NB4 (cell line): ENCODE measurements at regions not wholly inside any gene's neighbourhood (a gene's known extent, or its start where the extent isn't known, plus 50 kb on each side); places are given as distances from the start of the nearest gene placed in this dataset.

Experiments
- DNase-seq: peaks from one replicate; pipeline ENCODE4 v3.0.0; 2010; ENCODE audit warnings: low read depth
- H3K4me3 ChIP-seq: one replicate; pipeline ENCODE4 v1.5.1; 2011; ENCODE audit warnings: mild to moderate bottlenecking, low read depth, low read length, moderate library complexity
- CTCF ChIP-seq: IDR thresholded peaks from one replicate; pipeline ENCODE4 v1.5.1; 2012; ENCODE audit warnings: low read depth, low read length
- MAX ChIP-seq: IDR thresholded peaks from 2 replicates; pipeline ENCODE4 v1.6.1; 2011; ENCODE audit warnings: low read depth, low read length
- MYC ChIP-seq: IDR thresholded peaks from 2 replicates; pipeline ENCODE4 v1.6.1; 2011; ENCODE audit warnings: low read depth, low read length
- POLR2A ChIP-seq: IDR thresholded peaks from 2 replicates; pipeline ENCODE4 v1.6.1; 2011; ENCODE audit warnings: mild to moderate bottlenecking; ENCODE audit not compliant: insufficient read length; ENCODE audit errors: extremely low read depth

- no peak for DNase-seq
- TF ChIP-seq MYC (no peak), POLR2A (no peak), CTCF (no peak), MAX (no peak)
- no peak overlapping the region for H3K4me3 ChIP-seq
These were observed 64.6 kb upstream of the CREB5 start for GRCh38 chr7:28347475-28348318.

- no peak overlapping the region for H3K4me3 ChIP-seq
- DNase-seq: no peak
- no peak for TF ChIP-seq MAX
- no peak for TF ChIP-seq MYC
- TF ChIP-seq CTCF: no peak
- TF ChIP-seq POLR2A: no peak
These were observed 63.7 kb upstream of the CREB5 start for GRCh38 chr7:28348636-28349035.

GRCh38 chr7:28349637-28350036 lies 62.7 kb upstream of the CREB5 start:
- H3K4me3 ChIP-seq: no peak overlapping the region
- TF ChIP-seq POLR2A (no peak), MAX (no peak), MYC (no peak), CTCF (no peak)
- DNase-seq: no peak

GRCh38 chr7:28350662-28351061 lies 61.7 kb upstream of the CREB5 start:
- no peak for DNase-seq
- no peak overlapping the region for H3K4me3 ChIP-seq
- no peak for TF ChIP-seq MYC
- TF ChIP-seq CTCF: no peak

GRCh38 chr7:28351450-28351849 lies 60.9 kb upstream of the CREB5 start:
- TF ChIP-seq MAX: no peak
- no peak for TF ChIP-seq POLR2A
- no peak for TF ChIP-seq MYC
- no peak for TF ChIP-seq CTCF
- no peak for DNase-seq
- no peak overlapping the region for H3K4me3 ChIP-seq
